DND-41 (cell line): ENCODE measurements at regions not wholly inside any gene's neighbourhood (a gene's known extent, or its start where the extent isn't known, plus 50 kb on each side); places are given as distances from the start of the nearest gene placed in this dataset.

ENCODE experiments used
- ATAC-seq: fragments of 200-7000 bp; cut with Tn5 transposase; 3 replicates; pipeline ENCODE4 v1.9.1; 2021; ENCODE audit warnings: low read depth; ENCODE audit not compliant: insufficient read depth
- DNase-seq: peaks from one replicate; pipeline ENCODE4 v3.0.0-alpha.2; 2020
- H2AFZ ChIP-seq: 2 replicates; pipeline ENCODE4 v1.6.0; 2012; ENCODE audit warnings: low read depth, low read length
- H3K27ac ChIP-seq: 2 replicates; pipeline ENCODE4 v1.5.1; 2012; ENCODE audit warnings: low read length, inconsistent platforms
- H3K27me3 ChIP-seq: fragments of 200-600 bp; sonication (generic); 2 replicates; pipeline ENCODE4 v1.6.0; 2012; ENCODE audit warnings: low read length, mild to moderate bottlenecking, inconsistent platforms; ENCODE audit not compliant: insufficient read depth, poor library complexity
- H3K36me3 ChIP-seq: 2 replicates; pipeline ENCODE4 v1.5.1; 2012; ENCODE audit warnings: low read length, inconsistent platforms; ENCODE audit not compliant: insufficient read depth
- H3K4me1 ChIP-seq: 2 replicates; pipeline ENCODE4 v1.5.1; 2012; ENCODE audit warnings: mild to moderate bottlenecking, low read length; ENCODE audit not compliant: insufficient read depth
- H3K4me2 ChIP-seq: 2 replicates; pipeline ENCODE4 v1.6.0; 2012; ENCODE audit warnings: mild to moderate bottlenecking, moderate library complexity, low read length, inconsistent platforms; ENCODE audit not compliant: insufficient read depth
- H3K4me3 ChIP-seq, 2 experiments: fragments of 200-600 bp in 1 of 2; shearing (Covaris generic) in 1 of 2; 2 replicates each; pipeline ENCODE4 v1.5.1; 2012 to 2016; ENCODE audit warnings: inconsistent platforms in 2 of 2, low read length in 2 of 2, mild to moderate bottlenecking in 2 of 2, low read depth in 1 of 2, moderate library complexity in 1 of 2
- H3K79me2 ChIP-seq: 2 replicates; pipeline ENCODE4 v1.6.0; 2012; ENCODE audit warnings: low read length, inconsistent platforms; ENCODE audit not compliant: insufficient read depth
- H3K9ac ChIP-seq: 2 replicates; pipeline ENCODE4 v1.6.0; 2012; ENCODE audit warnings: low read depth, mild to moderate bottlenecking, inconsistent platforms, low read length, moderate library complexity
- H3K9me3 ChIP-seq: 2 replicates; pipeline ENCODE4 v1.5.1; 2012; ENCODE audit warnings: low read length, moderate library complexity, mild to moderate bottlenecking, inconsistent platforms; ENCODE audit not compliant: insufficient read depth, severe bottlenecking
- H4K20me1 ChIP-seq: 2 replicates; pipeline ENCODE4 v1.6.0; 2012; ENCODE audit warnings: low read length; ENCODE audit not compliant: insufficient read depth
- CTCF ChIP-seq: IDR thresholded peaks from 2 replicates; pipeline ENCODE4 v1.5.1; 2012; ENCODE audit warnings: borderline replicate concordance, low read length, moderate library complexity, mild to moderate bottlenecking; ENCODE audit not compliant: poor library complexity, severe bottlenecking; ENCODE audit errors: extremely low read depth
- EZH2 ChIP-seq: IDR thresholded peaks from 3 replicates; pipeline ENCODE4 v1.6.1; 2012; ENCODE audit warnings: borderline replicate concordance, low read depth, mild to moderate bottlenecking, moderate library complexity, low read length, inconsistent platforms; ENCODE audit not compliant: severe bottlenecking

GRCh38 chr15:54990793-54991192, 205.9 kb downstream of the RSL24D1 start:
- Histone ChIP-seq H3K4me1 (no peaks in the 10 kb centered on the region), H3K9ac (no peak overlapping the region), H4K20me1 (no peaks in the 10 kb centered on the region), H3K36me3 (no peaks in the 10 kb centered on the region), H3K27me3 (no peaks in the 10 kb centered on the region), H3K9me3 (no peaks in the 10 kb centered on the region), H3K4me2 (no peak overlapping the region), H3K4me3 (no peak overlapping the region), H2AFZ (no peak overlapping the region), H3K79me2 (no peaks in the 10 kb centered on the region), H3K27ac (no peak overlapping the region)
- DNase-seq, result no peak
- TF ChIP-seq CTCF, result no peak
- no peak for TF ChIP-seq EZH2
- ATAC-seq, result no peak

GRCh38 chr15:54987881-54988280, 208.9 kb downstream of the RSL24D1 start:
- no peaks in the 10 kb centered on the region for H3K9me3 ChIP-seq
- no peak overlapping the region for H2AFZ ChIP-seq
- no peaks in the 10 kb centered on the region for H3K4me1 ChIP-seq
- H3K27ac ChIP-seq, result no peak overlapping the region
- TF ChIP-seq CTCF, result no peak
- no peak for TF ChIP-seq EZH2
- H3K79me2 ChIP-seq, result no peaks in the 10 kb centered on the region
- H3K27me3 ChIP-seq, result no peaks in the 10 kb centered on the region
- DNase-seq, result no peak
- no peaks in the 10 kb centered on the region for H3K36me3 ChIP-seq
- H3K9ac ChIP-seq, result no peak overlapping the region
- no peak overlapping the region for H3K4me3 ChIP-seq
- no peak for ATAC-seq
- H4K20me1 ChIP-seq, result no peaks in the 10 kb centered on the region
- H3K4me2 ChIP-seq, result no peak overlapping the region

GRCh38 chr15:54979964-54980363, 216.8 kb downstream of the RSL24D1 start:
- ATAC-seq (no peak), DNase-seq (no peak)
- Histone ChIP-seq H3K4me3 (no peak overlapping the region), H3K9me3 (no peaks in the 10 kb centered on the region), H4K20me1 (no peaks in the 10 kb centered on the region), H3K9ac (no peak overlapping the region), H3K4me1 (no peaks in the 10 kb centered on the region), H3K79me2 (no peaks in the 10 kb centered on the region), H3K36me3 (no peaks in the 10 kb centered on the region), H3K4me2 (no peak overlapping the region), H3K27me3 (no peaks in the 10 kb centered on the region), H2AFZ (no peak overlapping the region), H3K27ac (no peak overlapping the region)
- no peak for TF ChIP-seq EZH2
- TF ChIP-seq CTCF, result no peak

- no peak for TF ChIP-seq EZH2
- TF ChIP-seq CTCF, result no peak
- no peak for DNase-seq
Measured at GRCh38 chr15:54962637-54963036, 234.1 kb downstream of the RSL24D1 start.

More at GRCh38 chr15:54962637-54963036, 234.1 kb downstream of the RSL24D1 start:
- no peak overlapping the region for H3K4me3 ChIP-seq
- no peaks in the 10 kb centered on the region for H3K4me1 ChIP-seq
- H3K27me3 ChIP-seq, result no peaks in the 10 kb centered on the region
- no peak overlapping the region for H3K27ac ChIP-seq
- no peaks in the 10 kb centered on the region for H4K20me1 ChIP-seq
- H3K4me2 ChIP-seq, result no peak overlapping the region
- no peaks in the 10 kb centered on the region for H3K36me3 ChIP-seq
- peaks cover 4% of the 10 kb centered on the region for H3K9me3 ChIP-seq
- H3K79me2 ChIP-seq, result no peaks in the 10 kb centered on the region
- H3K9ac ChIP-seq, result no peak overlapping the region
- ATAC-seq, result no peak
- H2AFZ ChIP-seq, result no peak overlapping the region
